GM18861 (cell line): ENCODE measurements at regions not wholly inside any gene's neighbourhood (a gene's known extent, or its start where the extent isn't known, plus 50 kb on each side); places are given as distances from the start of the nearest gene placed in this dataset.
"Not testable (repeated sequence)": the region's sequence is repeated elsewhere in the genome, so short reads cannot be mapped to it uniquely, and the experiment has no call there.

Experiments
- ATAC-seq: cut with Tn5 transposase; IDR thresholded peaks from one replicate; pipeline ENCODE4 v1.9.1; 2021; ENCODE audit not compliant: unreplicated experiment

GRCh38 chr13:99074693-99075092 lies 96.8 kb upstream of the DOCK9 start:
- no peak for ATAC-seq

GRCh38 chr13:99075268-99076191 lies 97.7 kb upstream of the DOCK9 start:
- ATAC-seq, result peak; percentile 91

GRCh38 chr13:99078017-99078771 lies 100.3 kb upstream of the DOCK9 start:
- ATAC-seq, result no peak

- ATAC-seq, result no peak
These were observed 102.3 kb upstream of the DOCK9 start for GRCh38 chr13:99080131-99080530.

- no peak for ATAC-seq
These were observed 106.1 kb upstream of the DOCK9 start for GRCh38 chr13:99083981-99084380.

GRCh38 chr13:99085139-99085807 lies 107.4 kb upstream of the DOCK9 start:
- no peak for ATAC-seq

- ATAC-seq, result no peak
These were observed 108.0 kb upstream of the DOCK9 start for GRCh38 chr13:99085808-99086266.

GRCh38 chr13:99086267-99087097 lies 108.6 kb upstream of the DOCK9 start:
- ATAC-seq, result peak; percentile 37

GRCh38 chr13:99087098-99087953 lies 109.5 kb upstream of the DOCK9 start:
- ATAC-seq, result peak; percentile 83

GRCh38 chr13:99087954-99088491 lies 110.2 kb upstream of the DOCK9 start:
- ATAC-seq, result peak; percentile 12

GRCh38 chr13:99093997-99094396 lies 106.7 kb upstream of the UBAC2 start:
- no peak for ATAC-seq

- not testable (repeated sequence) for ATAC-seq
These were observed 98.8 kb upstream of the UBAC2 start for GRCh38 chr13:99101831-99102230.

- ATAC-seq, result no peak
These were observed 97.1 kb upstream of the UBAC2 start for GRCh38 chr13:99103536-99103935.

GRCh38 chr13:99104396-99104795 lies 96.3 kb upstream of the UBAC2 start:
- no peak for ATAC-seq

GRCh38 chr13:99105160-99105559 lies 95.5 kb upstream of the UBAC2 start:
- ATAC-seq, result no peak

- ATAC-seq, result no peak
These were observed 87.3 kb upstream of the UBAC2 start for GRCh38 chr13:99113351-99113750.

- no peak for ATAC-seq
These were observed 82.5 kb upstream of the UBAC2 start for GRCh38 chr13:99118179-99118578.

- ATAC-seq, result no peak
These were observed 81.0 kb upstream of the UBAC2 start for GRCh38 chr13:99119656-99120055.

- ATAC-seq, result no peak
These were observed 79.9 kb upstream of the UBAC2 start for GRCh38 chr13:99120751-99121150.
